ENCODE measurements at regions not wholly inside any gene's neighbourhood (a gene's known extent, or its start where the extent isn't known, plus 50 kb on each side); places are given as distances from the start of the nearest gene placed in this dataset.

- intact Hi-C loops (cut with DNase I; ENCODE audit: low total_unique reads) = no loop called here
- TF ChIP-seq POLR2AphosphoS5 (IDR thresholded peaks at IDR 0.05) (no peak), POLR2A (IDR thresholded peaks at IDR 0.05) (no peak)
- no peak for DNase-seq
- Histone ChIP-seq H3K27me3 (replicated peaks in 1 of 7) (peaks cover 0 to 17% (median 0%) of the 10 kb centered on the region in 7 donors), H3K4me3 (no peak overlapping the region), H3K27ac (no peak overlapping the region), H3K36me3 (no peaks in the 10 kb centered on the region), H3K4me1 (no peaks in the 10 kb centered on the region), H3K9me3 (peaks cover 0 to 2% (median 0%) of the 10 kb centered on the region in 8 donors)
- WGBS, 5 donors = 84 to 93% (median 89%) methylated on average over 7 of the region's 7 CpGs
Observed at GRCh38 chr2:216320852-216321251, 51.4 kb downstream of the MARCHF4 start.

GRCh38 chr2:216319771-216320170 lies 52.5 kb downstream of the MARCHF4 start:
- no peak overlapping the region for H3K4me3 ChIP-seq
- intact Hi-C loops (cut with DNase I; ENCODE audit: low total_unique reads) = no loop called here
- peaks cover 0 to 17% (median 0%) of the 10 kb centered on the region in 7 donors for H3K27me3 ChIP-seq (replicated peaks in 1 of 7)
- TF ChIP-seq POLR2A (IDR thresholded peaks at IDR 0.05) = no peak
- no peak for TF ChIP-seq CTCF (IDR thresholded peaks at IDR 0.05 in 8 of 11, conservative IDR thresholded peaks at IDR 0.05 in 3 of 11)
- TF ChIP-seq POLR2AphosphoS5 (IDR thresholded peaks at IDR 0.05) = no peak
- 87 to 93% (median 90%) methylated on average over 2 of the region's 2 CpGs for WGBS, 5 donors
- peaks cover 0 to 4% (median 0%) of the 10 kb centered on the region in 8 donors for H3K9me3 ChIP-seq
- H3K4me1 ChIP-seq = no peaks in the 10 kb centered on the region
- no peaks in the 10 kb centered on the region for H3K36me3 ChIP-seq
- H3K27ac ChIP-seq = no peak overlapping the region
- no peak for DNase-seq

- intact Hi-C loops (cut with DNase I; ENCODE audit: low total_unique reads) = no loop called here
- H3K27me3 ChIP-seq (replicated peaks in 1 of 7) = peaks cover 0 to 22% (median 0%) of the 10 kb centered on the region in 7 donors
- H3K36me3 ChIP-seq = no peaks in the 10 kb centered on the region
- no peak for TF ChIP-seq CTCF (IDR thresholded peaks at IDR 0.05 in 8 of 11, conservative IDR thresholded peaks at IDR 0.05 in 3 of 11)
- no peak for TF ChIP-seq POLR2A (IDR thresholded peaks at IDR 0.05)
- TF ChIP-seq POLR2AphosphoS5 (IDR thresholded peaks at IDR 0.05) = no peak
- no peak for DNase-seq
- no peak overlapping the region for H3K27ac ChIP-seq
- H3K4me1 ChIP-seq = no peaks in the 10 kb centered on the region
- peaks cover 0 to 4% (median 0%) of the 10 kb centered on the region in 8 donors for H3K9me3 ChIP-seq
- WGBS, 5 donors = 43 to 82% (median 65%) methylated on average over 2 of the region's 2 CpGs
- H3K4me3 ChIP-seq = no peak overlapping the region
Observed at GRCh38 chr2:216318521-216318874, 53.8 kb downstream of the MARCHF4 start.

- peaks cover 0 to 4% (median 0%) of the 10 kb centered on the region in 8 donors for H3K9me3 ChIP-seq
- 69 to 90% (median 79%) methylated on average over 9 of the region's 9 CpGs for WGBS, 5 donors
- intact Hi-C loops (cut with DNase I; ENCODE audit: low total_unique reads) = no loop called here
- DNase-seq = no peak
- no peak overlapping the region for H3K27ac ChIP-seq
- peaks cover 0 to 22% (median 0%) of the 10 kb centered on the region in 7 donors for H3K27me3 ChIP-seq (replicated peaks in 1 of 7)
- TF ChIP-seq POLR2AphosphoS5 (IDR thresholded peaks at IDR 0.05) (no peak), CTCF (IDR thresholded peaks at IDR 0.05 in 8 of 11, conservative IDR thresholded peaks at IDR 0.05 in 3 of 11) (no peak), POLR2A (IDR thresholded peaks at IDR 0.05) (no peak)
- H3K4me3 ChIP-seq = no peak overlapping the region
- no peaks in the 10 kb centered on the region for H3K36me3 ChIP-seq
- no peaks in the 10 kb centered on the region for H3K4me1 ChIP-seq
Observed at GRCh38 chr2:216317831-216318520, 54.3 kb downstream of the MARCHF4 start.

Data from spleen (tissue), 11 donors.